ENCODE measurements at regions not wholly inside any gene's neighbourhood (a gene's known extent, or its start where the extent isn't known, plus 50 kb on each side); places are given as distances from the start of the nearest gene placed in this dataset.

DNA sequence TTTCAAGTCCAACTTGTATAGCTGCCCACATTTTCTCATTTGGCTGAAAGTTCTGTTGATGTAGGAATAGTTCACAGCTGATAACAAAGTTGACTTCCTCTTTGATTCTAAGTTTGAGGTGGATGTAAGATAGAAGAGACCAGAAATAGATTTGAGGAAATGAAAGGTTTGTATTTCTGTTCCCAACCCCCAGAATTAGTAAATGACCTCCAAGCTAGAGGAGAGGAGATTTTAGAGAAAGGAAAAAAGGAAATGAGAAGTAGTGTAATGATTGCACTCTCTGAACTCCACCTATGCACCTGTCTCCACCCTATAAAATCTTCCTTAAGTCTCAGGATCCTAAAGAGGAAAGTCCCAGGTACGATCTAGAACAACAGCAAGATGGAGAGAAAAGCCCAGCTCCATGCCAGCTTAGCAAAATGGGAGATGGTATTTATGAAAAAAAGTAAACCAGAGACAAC, 130.4 kb upstream of the POC5 start:
- H3K27me3 Mint-ChIP-seq (ENCODE audit: low read depth), result no peaks in the 10 kb centered on the region
- TF ChIP-seq, protein P1, sequence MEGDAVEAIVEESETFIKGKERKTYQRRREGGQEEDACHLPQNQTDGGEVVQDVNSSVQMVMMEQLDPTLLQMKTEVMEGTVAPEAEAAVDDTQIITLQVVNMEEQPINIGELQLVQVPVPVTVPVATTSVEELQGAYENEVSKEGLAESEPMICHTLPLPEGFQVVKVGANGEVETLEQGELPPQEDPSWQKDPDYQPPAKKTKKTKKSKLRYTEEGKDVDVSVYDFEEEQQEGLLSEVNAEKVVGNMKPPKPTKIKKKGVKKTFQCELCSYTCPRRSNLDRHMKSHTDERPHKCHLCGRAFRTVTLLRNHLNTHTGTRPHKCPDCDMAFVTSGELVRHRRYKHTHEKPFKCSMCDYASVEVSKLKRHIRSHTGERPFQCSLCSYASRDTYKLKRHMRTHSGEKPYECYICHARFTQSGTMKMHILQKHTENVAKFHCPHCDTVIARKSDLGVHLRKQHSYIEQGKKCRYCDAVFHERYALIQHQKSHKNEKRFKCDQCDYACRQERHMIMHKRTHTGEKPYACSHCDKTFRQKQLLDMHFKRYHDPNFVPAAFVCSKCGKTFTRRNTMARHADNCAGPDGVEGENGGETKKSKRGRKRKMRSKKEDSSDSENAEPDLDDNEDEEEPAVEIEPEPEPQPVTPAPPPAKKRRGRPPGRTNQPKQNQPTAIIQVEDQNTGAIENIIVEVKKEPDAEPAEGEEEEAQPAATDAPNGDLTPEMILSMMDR (conservative IDR thresholded peaks at IDR 0.05), result no peak

More for the DNA sequence above, 130.4 kb upstream of the POC5 start:
- H3K23ac ChIP-seq (ENCODE audit: insufficient read length, low read depth, low read length), result no peak overlapping the region
- H2AFZ ChIP-seq (ENCODE audit: low read length), result no peak overlapping the region
- no peak overlapping the region for H3K18ac ChIP-seq (ENCODE audit: insufficient read length, low read depth, low read length)
- Mint-ChIP-seq H3K4me1 (no peaks in the 10 kb centered on the region), H3K4me3 (no peak overlapping the region), H3K9me3 (no peaks in the 10 kb centered on the region), H3K36me3 (ENCODE audit: insufficient read depth in 1 of 3, low read depth in 3 of 3) (no peaks in the 10 kb centered on the region), H3K27ac (no peak overlapping the region)
- no peak overlapping the region for H2BK120ac ChIP-seq (ENCODE audit: low read depth, low read length, poor library complexity, severe bottlenecking)
- H3K27ac ChIP-seq (ENCODE audit: insufficient read length, low read depth, low read length), result no peak overlapping the region
- H4K91ac ChIP-seq (ENCODE audit: insufficient read length, low read depth, low read length), result no peak overlapping the region
- H2AK5ac ChIP-seq (ENCODE audit: insufficient read length, low read length), result no peak overlapping the region
- no peaks in the 10 kb centered on the region for H3K4me1 ChIP-seq (ENCODE audit: insufficient read depth, low read length)
- no peak overlapping the region for H2BK12ac ChIP-seq (ENCODE audit: insufficient read length, low read depth, low read length)
- no peak overlapping the region for H3K4ac ChIP-seq (ENCODE audit: low read depth, low read length)
- H3K9me3 ChIP-seq (ENCODE audit: control insufficient read depth, low read depth, low read length), result no peaks in the 10 kb centered on the region
- H2BK20ac ChIP-seq (ENCODE audit: low read depth, low read length, poor library complexity, severe bottlenecking), result no peak overlapping the region
- no CpG with 5 or more reads among the region's 1 CpG for WGBS (ENCODE audit: extremely low coverage, insufficient read length, low lambda C conversion rate)
- no peak overlapping the region for H3K56ac ChIP-seq (ENCODE audit: insufficient read length, low read depth, low read length)
- H3K27me3 ChIP-seq (ENCODE audit: insufficient read depth, low read length), result no peaks in the 10 kb centered on the region
- no peak overlapping the region for H3K14ac ChIP-seq (ENCODE audit: insufficient read depth, low read length)
- H3K9ac ChIP-seq (ENCODE audit: extremely low read depth, insufficient read length, low read length), result no peak overlapping the region
- no peaks in the 10 kb centered on the region for H4K20me1 ChIP-seq (ENCODE audit: control insufficient read depth, insufficient read depth, insufficient read length)
- no peak overlapping the region for H4K8ac ChIP-seq (replicated peaks; ENCODE audit: insufficient read length, low read depth, low read length)
- no peaks in the 10 kb centered on the region for H3K23me2 ChIP-seq (ENCODE audit: insufficient read length, low read depth, low read length, poor library complexity, severe bottlenecking)
- DNase-seq, result no peak
- H3K79me1 ChIP-seq (ENCODE audit: insufficient read depth, low read depth, low read length, poor library complexity, severe bottlenecking), result no peaks in the 10 kb centered on the region
- H3T11ph ChIP-seq (ENCODE audit: low read length), result no peak overlapping the region
- no peak overlapping the region for H4K5ac ChIP-seq (ENCODE audit: insufficient read length, low read depth, low read length)
- H3K4me2 ChIP-seq (ENCODE audit: insufficient read depth, insufficient read length, low read length), result no peak overlapping the region
- H3K79me2 ChIP-seq (ENCODE audit: insufficient read depth, low read length), result no peaks in the 10 kb centered on the region
- H2BK15ac ChIP-seq (ENCODE audit: low read depth, low read length), result no peak overlapping the region
- H2BK5ac ChIP-seq (ENCODE audit: insufficient read length, low read length), result no peak overlapping the region

All from H9 (cell line).